Neural cell (in vitro differentiated cells): ENCODE measurements at regions not wholly inside any gene's neighbourhood (a gene's known extent, or its start where the extent isn't known, plus 50 kb on each side); places are given as distances from the start of the nearest gene placed in this dataset.

Experiments used
- CTCF ChIP-seq: fragments of 450-650 bp; IDR thresholded peaks from 2 replicates; pipeline ENCODE4 v1.5.1; 2014; ENCODE audit warnings: antibody characterized with exemption, mild to moderate bottlenecking, moderate library complexity; ENCODE audit not compliant: poor library complexity, severe bottlenecking
- EP300 ChIP-seq: fragments of 450-650 bp; conservative IDR thresholded peaks from 2 replicates; pipeline ENCODE4 v1.6.1; 2014; ENCODE audit warnings: antibody characterized with exemption, mild to moderate bottlenecking, moderate library complexity; ENCODE audit not compliant: poor library complexity, severe bottlenecking
- EZH2 ChIP-seq: fragments of 200-600, 300-800 bp; shearing (Covaris generic), sonication (generic); IDR thresholded peaks from 2 replicates; pipeline ENCODE4 v1.6.1; 2014; ENCODE audit warnings: antibody characterized with exemption, low read length, borderline replicate concordance, mild to moderate bottlenecking; ENCODE audit not compliant: insufficient read depth, poor library complexity, severe bottlenecking
- POLR2AphosphoS5 ChIP-seq: IDR thresholded peaks from 2 replicates; pipeline ENCODE4 v1.6.1; 2012
- REST ChIP-seq: IDR thresholded peaks from 2 replicates; pipeline ENCODE4 v1.6.1; 2012; ENCODE audit warnings: borderline replicate concordance
- SMC3 ChIP-seq: fragments of 450-650 bp; conservative IDR thresholded peaks from 2 replicates; pipeline ENCODE4 v1.6.1; 2014; ENCODE audit warnings: antibody characterized with exemption, mild to moderate bottlenecking, moderate library complexity; ENCODE audit not compliant: poor library complexity
- TAF1 ChIP-seq: IDR thresholded peaks from 2 replicates; pipeline ENCODE4 v1.6.1; 2012; ENCODE audit warnings: low read depth

- TF ChIP-seq REST = no peak
- TF ChIP-seq CTCF = no peak
- TF ChIP-seq SMC3 = no peak
- TF ChIP-seq EP300 = no peak
- TF ChIP-seq EZH2 = no peak
- no peak for TF ChIP-seq POLR2AphosphoS5
- no peak for TF ChIP-seq TAF1
These were observed 87.5 kb upstream of the RIOK3 start for GRCh38 chr18:23365602-23366001.
